HepG2 (cell line): ENCODE measurements at regions not wholly inside any gene's neighbourhood (a gene's known extent, or its start where the extent isn't known, plus 50 kb on each side); places are given as distances from the start of the nearest gene placed in this dataset.
A peak's percentile ranks its signal among the peaks of the same experiment; 100 is the strongest.

Source experiments
- BCL6 ChIP-seq: IDR thresholded peaks from 2 replicates; pipeline ENCODE4 v1.6.1; 2016; ENCODE audit warnings: missing genetic modification reagents, missing compliant biosample characterization
- CREB1 ChIP-seq, 2 experiments: fragments of 450-650 bp in 1 of 2; IDR thresholded peaks; 2 replicates each; pipeline ENCODE4 v1.6.1; 2016 to 2017; ENCODE audit warnings: control low read depth in 1 of 2, mild to moderate bottlenecking in 1 of 2, missing compliant biosample characterization in 1 of 2, missing genetic modification characterization in 1 of 2
- FOXA1 ChIP-seq, 2 experiments: fragments of 450-650 bp in 1 of 2; sonication (generic) in 1 of 2; formaldehyde crosslinking in 1 of 2; IDR thresholded peaks; 2 replicates each; pipeline versions ENCODE4 v1.4.0 to v1.6.1; 2016 to 2020; ENCODE audit warnings: missing genetic modification reagents in 1 of 2
- FOXA3 ChIP-seq: IDR thresholded peaks from 2 replicates; pipeline ENCODE4 v1.6.1; 2016; ENCODE audit warnings: missing genetic modification reagents, missing compliant biosample characterization
- FOXJ3 ChIP-seq: sonication (generic); formaldehyde crosslinking; IDR thresholded peaks from 2 replicates; pipeline ENCODE4 v1.4.0; 2020; ENCODE audit warnings: missing genetic modification reagents, mild to moderate bottlenecking, borderline replicate concordance
- KAT7 ChIP-seq: IDR thresholded peaks from 2 replicates; pipeline ENCODE4 v1.6.1; 2018; ENCODE audit warnings: borderline replicate concordance, missing compliant biosample characterization
- NCOA2 ChIP-seq: sonication (generic); formaldehyde crosslinking; IDR thresholded peaks from 2 replicates; pipeline ENCODE4 v1.8.0; 2022; ENCODE audit warnings: inconsistent platforms
- RCOR2 ChIP-seq: IDR thresholded peaks from 2 replicates; pipeline ENCODE4 v1.6.1; 2016; ENCODE audit warnings: missing biosample characterization, missing genetic modification reagents
- SOX5 ChIP-seq: IDR thresholded peaks from 2 replicates; pipeline ENCODE4 v1.6.1; 2016; ENCODE audit warnings: borderline replicate concordance
- TCF7 ChIP-seq: sonication (generic); IDR thresholded peaks from 2 replicates; pipeline ENCODE4 v1.6.1; 2016; ENCODE audit warnings: antibody characterized with exemption, low read depth
- ZMYM2 ChIP-seq: sonication (generic); formaldehyde crosslinking; IDR thresholded peaks from 2 replicates; pipeline ENCODE4 v1.8.0; 2022; ENCODE audit warnings: mild to moderate bottlenecking, missing genetic modification reagents
- ZNF407 ChIP-seq: sonication (generic); formaldehyde crosslinking; IDR thresholded peaks from one replicate; pipeline ENCODE4 v1.5.1; 2020; ENCODE audit warnings: mild to moderate bottlenecking, missing genetic modification reagents; ENCODE audit errors: not compliant biosample characterization
- TF ChIP-seq, protein P1 (sequence below): sonication (generic); formaldehyde crosslinking; IDR thresholded peaks from 2 replicates; pipeline ENCODE4 v1.4.0; 2020; ENCODE audit warnings: missing genetic modification reagents, borderline replicate concordance
- TF ChIP-seq, protein P2 (sequence below): sonication (generic); formaldehyde crosslinking; IDR thresholded peaks from 2 replicates; pipeline ENCODE4 v1.4.0; 2020; ENCODE audit warnings: low read depth, missing genetic modification reagents

DNA sequence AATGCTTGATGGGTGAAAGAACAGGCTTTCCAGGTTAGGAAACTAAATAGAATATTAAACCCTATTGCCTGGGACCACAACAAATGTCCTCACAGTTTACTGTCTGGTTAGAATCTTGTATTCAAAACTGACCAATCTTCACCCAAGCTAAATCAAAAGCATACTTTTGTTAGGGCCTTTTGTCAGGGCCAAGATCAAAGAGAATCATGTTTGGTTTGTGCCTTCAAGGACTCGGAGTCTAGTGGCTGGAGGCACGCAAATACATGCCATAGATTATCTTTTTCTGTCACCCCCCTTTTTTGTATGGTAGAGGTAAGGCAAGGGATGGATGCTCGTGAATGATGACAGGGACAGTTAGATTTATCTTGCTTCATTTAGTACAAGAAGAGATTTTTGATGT, 51.1 kb upstream of the AKAP6 start (continued):
- TF ChIP-seq, protein P1, sequence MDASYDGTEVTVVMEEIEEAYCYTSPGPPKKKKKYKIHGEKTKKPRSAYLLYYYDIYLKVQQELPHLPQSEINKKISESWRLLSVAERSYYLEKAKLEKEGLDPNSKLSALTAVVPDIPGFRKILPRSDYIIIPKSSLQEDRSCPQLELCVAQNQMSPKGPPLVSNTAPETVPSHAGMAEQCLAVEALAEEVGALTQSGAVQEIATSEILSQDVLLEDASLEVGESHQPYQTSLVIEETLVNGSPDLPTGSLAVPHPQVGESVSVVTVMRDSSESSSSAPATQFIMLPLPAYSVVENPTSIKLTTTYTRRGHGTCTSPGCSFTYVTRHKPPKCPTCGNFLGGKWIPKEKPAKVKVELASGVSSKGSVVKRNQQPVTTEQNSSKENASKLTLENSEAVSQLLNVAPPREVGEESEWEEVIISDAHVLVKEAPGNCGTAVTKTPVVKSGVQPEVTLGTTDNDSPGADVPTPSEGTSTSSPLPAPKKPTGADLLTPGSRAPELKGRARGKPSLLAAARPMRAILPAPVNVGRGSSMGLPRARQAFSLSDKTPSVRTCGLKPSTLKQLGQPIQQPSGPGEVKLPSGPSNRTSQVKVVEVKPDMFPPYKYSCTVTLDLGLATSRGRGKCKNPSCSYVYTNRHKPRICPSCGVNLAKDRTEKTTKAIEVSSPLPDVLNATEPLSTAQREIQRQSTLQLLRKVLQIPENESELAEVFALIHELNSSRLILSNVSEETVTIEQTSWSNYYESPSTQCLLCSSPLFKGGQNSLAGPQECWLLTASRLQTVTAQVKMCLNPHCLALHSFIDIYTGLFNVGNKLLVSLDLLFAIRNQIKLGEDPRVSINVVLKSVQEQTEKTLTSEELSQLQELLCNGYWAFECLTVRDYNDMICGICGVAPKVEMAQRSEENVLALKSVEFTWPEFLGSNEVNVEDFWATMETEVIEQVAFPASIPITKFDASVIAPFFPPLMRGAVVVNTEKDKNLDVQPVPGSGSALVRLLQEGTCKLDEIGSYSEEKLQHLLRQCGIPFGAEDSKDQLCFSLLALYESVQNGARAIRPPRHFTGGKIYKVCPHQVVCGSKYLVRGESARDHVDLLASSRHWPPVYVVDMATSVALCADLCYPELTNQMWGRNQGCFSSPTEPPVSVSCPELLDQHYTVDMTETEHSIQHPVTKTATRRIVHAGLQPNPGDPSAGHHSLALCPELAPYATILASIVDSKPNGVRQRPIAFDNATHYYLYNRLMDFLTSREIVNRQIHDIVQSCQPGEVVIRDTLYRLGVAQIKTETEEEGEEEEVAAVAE (CRISPR knock-in tag) = peak; percentile 96
- TF ChIP-seq KAT7 (CRISPR knock-in tag) = no peak
- no peak for TF ChIP-seq FOXA1 (IDR thresholded peaks at IDR 0.05)
- peak; percentile 27; the same call in 1 of the 2 replicates for TF ChIP-seq FOXA1 (CRISPR knock-in tag; IDR thresholded peaks at IDR 0.05)
- peak; percentile 74; the same call in 1 of the 2 replicates for TF ChIP-seq SOX5 (CRISPR knock-in tag)
- TF ChIP-seq ZMYM2 = no peak
- TF ChIP-seq CREB1 (IDR thresholded peaks at IDR 0.05) = 0 out of 2 replicates have a peak, but pooled peaks have one; percentile 15
- no peak for TF ChIP-seq CREB1 (CRISPR knock-in tag; IDR thresholded peaks at IDR 0.05)
- TF ChIP-seq RCOR2 = 0 out of 2 replicates have a peak, but pooled peaks have one; percentile 27
- TF ChIP-seq BCL6 (CRISPR knock-in tag) = peak; percentile 49
- TF ChIP-seq NCOA2 = peak; percentile 65
- no peak for TF ChIP-seq FOXJ3 (CRISPR knock-in tag)
- no peak for TF ChIP-seq ZNF407 (CRISPR knock-in tag)
- peak; percentile 87 for TF ChIP-seq TCF7
- 0 out of 2 replicates have a peak, but pooled peaks have one; percentile 28 for TF ChIP-seq FOXA3 (CRISPR knock-in tag)
- TF ChIP-seq, protein P2, sequence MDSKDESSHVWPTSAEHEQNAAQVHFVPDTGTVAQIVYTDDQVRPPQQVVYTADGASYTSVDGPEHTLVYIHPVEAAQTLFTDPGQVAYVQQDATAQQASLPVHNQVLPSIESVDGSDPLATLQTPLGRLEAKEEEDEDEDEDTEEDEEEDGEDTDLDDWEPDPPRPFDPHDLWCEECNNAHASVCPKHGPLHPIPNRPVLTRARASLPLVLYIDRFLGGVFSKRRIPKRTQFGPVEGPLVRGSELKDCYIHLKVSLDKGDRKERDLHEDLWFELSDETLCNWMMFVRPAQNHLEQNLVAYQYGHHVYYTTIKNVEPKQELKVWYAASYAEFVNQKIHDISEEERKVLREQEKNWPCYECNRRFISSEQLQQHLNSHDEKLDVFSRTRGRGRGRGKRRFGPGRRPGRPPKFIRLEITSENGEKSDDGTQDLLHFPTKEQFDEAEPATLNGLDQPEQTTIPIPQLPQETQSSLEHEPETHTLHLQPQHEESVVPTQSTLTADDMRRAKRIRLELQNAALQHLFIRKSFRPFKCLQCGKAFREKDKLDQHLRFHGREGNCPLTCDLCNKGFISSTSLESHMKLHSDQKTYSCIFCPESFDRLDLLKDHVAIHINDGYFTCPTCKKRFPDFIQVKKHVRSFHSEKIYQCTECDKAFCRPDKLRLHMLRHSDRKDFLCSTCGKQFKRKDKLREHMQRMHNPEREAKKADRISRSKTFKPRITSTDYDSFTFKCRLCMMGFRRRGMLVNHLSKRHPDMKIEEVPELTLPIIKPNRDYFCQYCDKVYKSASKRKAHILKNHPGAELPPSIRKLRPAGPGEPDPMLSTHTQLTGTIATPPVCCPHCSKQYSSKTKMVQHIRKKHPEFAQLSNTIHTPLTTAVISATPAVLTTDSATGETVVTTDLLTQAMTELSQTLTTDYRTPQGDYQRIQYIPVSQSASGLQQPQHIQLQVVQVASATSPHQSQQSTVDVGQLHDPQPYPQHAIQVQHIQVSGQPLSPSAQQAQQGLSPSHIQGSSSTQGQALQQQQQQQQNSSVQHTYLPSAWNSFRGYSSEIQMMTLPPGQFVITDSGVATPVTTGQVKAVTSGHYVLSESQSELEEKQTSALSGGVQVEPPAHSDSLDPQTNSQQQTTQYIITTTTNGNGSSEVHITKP (CRISPR knock-in tag) = 0 out of 2 replicates have a peak, but pooled peaks have one; percentile 39
